H9 (cell line): ENCODE measurements at regions not wholly inside any gene's neighbourhood (a gene's known extent, or its start where the extent isn't known, plus 50 kb on each side); places are given as distances from the start of the nearest gene placed in this dataset.

Source experiments
- DNase-seq: peaks from one replicate; pipeline ENCODE4 v3.0.0-alpha.2; 2017
- H2AFZ ChIP-seq: one replicate; pipeline ENCODE4 v1.6.1; 2013; ENCODE audit warnings: mild to moderate bottlenecking, low read length, control low read depth, moderate library complexity
- H2AK5ac ChIP-seq: 2 replicates; pipeline ENCODE4 v1.6.1; 2013; ENCODE audit warnings: low read length, control low read depth, mixed read lengths; ENCODE audit not compliant: insufficient read length
- H2BK120ac ChIP-seq: one replicate; pipeline ENCODE4 v1.6.1; 2013; ENCODE audit warnings: low read depth, mild to moderate bottlenecking, low read length, control low read depth, inconsistent platforms; ENCODE audit not compliant: poor library complexity, severe bottlenecking
- H2BK12ac ChIP-seq: 2 replicates; pipeline ENCODE4 v1.6.1; 2013; ENCODE audit warnings: low read length, control low read depth, mixed read lengths, low read depth; ENCODE audit not compliant: insufficient read length
- H2BK15ac ChIP-seq: 2 replicates; pipeline ENCODE4 v1.6.1; 2013; ENCODE audit warnings: low read depth, low read length, control low read depth
- H2BK20ac ChIP-seq: one replicate; pipeline ENCODE4 v1.6.1; 2013; ENCODE audit warnings: low read depth, mild to moderate bottlenecking, low read length, control low read depth, inconsistent platforms; ENCODE audit not compliant: poor library complexity, severe bottlenecking
- H2BK5ac ChIP-seq: 2 replicates; pipeline ENCODE4 v1.6.1; 2013; ENCODE audit warnings: low read length, control low read depth, mixed read lengths; ENCODE audit not compliant: insufficient read length
- H3K14ac ChIP-seq: 2 replicates; pipeline ENCODE4 v1.6.1; 2013; ENCODE audit warnings: low read length, control low read depth; ENCODE audit not compliant: insufficient read depth
- H3K18ac ChIP-seq: 2 replicates; pipeline ENCODE4 v1.6.1; 2013; ENCODE audit warnings: low read depth, mild to moderate bottlenecking, mixed read lengths, low read length, control low read depth; ENCODE audit not compliant: insufficient read length
- H3K23ac ChIP-seq: 2 replicates; pipeline ENCODE4 v1.6.1; 2013; ENCODE audit warnings: low read length, control low read depth, mixed read lengths, low read depth; ENCODE audit not compliant: insufficient read length
- H3K23me2 ChIP-seq: 2 replicates; pipeline ENCODE4 v1.6.1; 2013; ENCODE audit warnings: low read depth, mild to moderate bottlenecking, mixed read lengths, low read length, control low read depth; ENCODE audit not compliant: insufficient read length, poor library complexity, severe bottlenecking
- H3K27ac ChIP-seq: 2 replicates; pipeline ENCODE4 v1.5.1; 2013; ENCODE audit warnings: low read length, control low read depth, mixed read lengths, low read depth; ENCODE audit not compliant: insufficient read length
- H3K27me3 ChIP-seq: 2 replicates; pipeline ENCODE4 v1.6.1; 2013; ENCODE audit warnings: low read length, control low read depth, inconsistent platforms; ENCODE audit not compliant: insufficient read depth
- H3K4ac ChIP-seq: 2 replicates; pipeline ENCODE4 v1.6.1; 2013; ENCODE audit warnings: low read depth, mild to moderate bottlenecking, control low read depth, inconsistent platforms, low read length, moderate library complexity
- H3K4me1 ChIP-seq: 2 replicates; pipeline ENCODE4 v1.6.1; 2013; ENCODE audit warnings: low read length, control low read depth, inconsistent platforms; ENCODE audit not compliant: insufficient read depth
- H3K4me2 ChIP-seq: 2 replicates; pipeline ENCODE4 v1.6.1; 2013; ENCODE audit warnings: low read length, control low read depth, mixed read lengths; ENCODE audit not compliant: insufficient read length, insufficient read depth
- H3K56ac ChIP-seq: 2 replicates; pipeline ENCODE4 v1.6.1; 2013; ENCODE audit warnings: low read depth, mild to moderate bottlenecking, mixed read lengths, low read length, control low read depth; ENCODE audit not compliant: insufficient read length
- H3K79me1 ChIP-seq: 2 replicates; pipeline ENCODE4 v1.6.1; 2013; ENCODE audit warnings: low read depth, mild to moderate bottlenecking, moderate library complexity, low read length, control low read depth, inconsistent platforms; ENCODE audit not compliant: insufficient read depth, poor library complexity, severe bottlenecking
- H3K79me2 ChIP-seq: 2 replicates; pipeline ENCODE4 v1.6.1; 2013; ENCODE audit warnings: low read length, control low read depth, inconsistent platforms; ENCODE audit not compliant: insufficient read depth
- H3K9ac ChIP-seq: 2 replicates; pipeline ENCODE4 v1.6.1; 2013; ENCODE audit warnings: low read length, control low read depth, mixed read lengths; ENCODE audit not compliant: insufficient read length; ENCODE audit errors: extremely low read depth
- H3K9me3 ChIP-seq: one replicate; pipeline ENCODE4 v1.6.1; 2013; ENCODE audit warnings: low read depth, low read length, inconsistent platforms; ENCODE audit not compliant: control insufficient read depth
- H3T11ph ChIP-seq: one replicate; pipeline ENCODE4 v1.6.1; 2013; ENCODE audit warnings: mild to moderate bottlenecking, low read length, control low read depth, inconsistent platforms
- H4K20me1 ChIP-seq: one replicate; pipeline ENCODE4 v1.6.1; 2013; ENCODE audit not compliant: control insufficient read depth, insufficient read length, insufficient read depth
- H4K5ac ChIP-seq: 2 replicates; pipeline ENCODE4 v1.6.1; 2013; ENCODE audit warnings: low read depth, mild to moderate bottlenecking, mixed read lengths, low read length, control low read depth; ENCODE audit not compliant: insufficient read length
- H4K8ac ChIP-seq: replicated peaks from 2 replicates; pipeline ENCODE4 v1.6.1; 2013; ENCODE audit warnings: low read length, control low read depth, mixed read lengths, low read depth; ENCODE audit not compliant: insufficient read length
- H4K91ac ChIP-seq: 2 replicates; pipeline ENCODE4 v1.6.1; 2013; ENCODE audit warnings: low read depth, mild to moderate bottlenecking, moderate library complexity, mixed read lengths, low read length, control low read depth; ENCODE audit not compliant: insufficient read length
- H3K27ac Mint-ChIP-seq, 3 experiments: 2 replicates in 2 of 3; 3 replicates in 1 of 3; pipeline ENCODE4 v1.8.0; 2020 to 2021; ENCODE audit warnings: mixed read lengths in 3 of 3, mild to moderate bottlenecking in 1 of 3, moderate library complexity in 1 of 3
- H3K27me3 Mint-ChIP-seq: 2 replicates; pipeline ENCODE4 v1.8.0; 2021; ENCODE audit warnings: low read depth, mild to moderate bottlenecking, moderate library complexity, mixed read lengths
- H3K36me3 Mint-ChIP-seq, 3 experiments: 2 replicates in 2 of 3; 3 replicates in 1 of 3; pipeline ENCODE4 v1.8.0; 2020 to 2021; ENCODE audit warnings: low read depth in 3 of 3, mixed read lengths in 3 of 3; ENCODE audit not compliant: insufficient read depth in 1 of 3
- H3K4me1 Mint-ChIP-seq, 2 experiments: 2 replicates each; pipeline ENCODE4 v1.8.0; 2020; ENCODE audit warnings: mixed read lengths in 2 of 2
- H3K4me3 Mint-ChIP-seq, 2 experiments: 2 replicates in 1 of 2; 3 replicates in 1 of 2; pipeline ENCODE4 v1.8.0; 2020 to 2021; ENCODE audit warnings: mild to moderate bottlenecking in 2 of 2, mixed read lengths in 2 of 2, moderate library complexity in 1 of 2
- H3K9me3 Mint-ChIP-seq, 2 experiments: 2 replicates in 1 of 2; 3 replicates in 1 of 2; pipeline ENCODE4 v1.8.0; 2020; ENCODE audit warnings: mild to moderate bottlenecking in 2 of 2, mixed read lengths in 2 of 2, moderate library complexity in 1 of 2
- TF ChIP-seq, protein P1 (sequence below): fragments of 200-600 bp; sonication (generic); conservative IDR thresholded peaks from 3 replicates; pipeline ENCODE4 v1.8.0; 2021; ENCODE audit warnings: antibody characterized with exemption, mild to moderate bottlenecking

DNA sequence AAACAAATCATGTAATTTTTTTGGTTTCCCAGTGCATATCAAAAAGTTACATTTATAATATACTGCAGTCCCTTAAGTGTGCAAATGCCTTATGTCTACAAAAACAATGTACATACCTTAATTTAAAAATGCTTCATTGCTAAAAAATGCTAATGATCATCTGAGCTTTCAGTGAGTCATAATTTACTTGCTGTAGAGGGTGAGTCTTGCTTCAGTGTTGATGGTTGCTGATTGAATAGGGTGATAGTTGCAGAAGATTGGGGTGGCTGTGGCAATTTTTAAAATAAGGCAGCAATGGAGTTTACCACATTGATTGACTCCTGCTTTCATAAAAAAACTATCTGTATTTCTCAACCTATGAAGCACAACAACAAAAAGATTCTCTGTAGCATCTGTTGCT is 613.9 kb downstream of the TBC1D4 start:
- no peak overlapping the region for H2BK120ac ChIP-seq
- H3K9me3 ChIP-seq, result no peaks in the 10 kb centered on the region
- H2AFZ ChIP-seq, result no peak overlapping the region
- H3K79me2 ChIP-seq, result no peaks in the 10 kb centered on the region
- no peak overlapping the region for H3T11ph ChIP-seq
- H3K4me2 ChIP-seq, result no peak overlapping the region
- H2BK20ac ChIP-seq, result no peak overlapping the region
- H4K5ac ChIP-seq, result no peak overlapping the region
- no peak overlapping the region for H3K56ac ChIP-seq
- Mint-ChIP-seq H3K4me1 (no peaks in the 10 kb centered on the region), H3K9me3 (peaks cover 10 to 13% of the 10 kb centered on the region in 2 experiments), H3K36me3 (peaks cover 0 to 14% (median 5%) of the 10 kb centered on the region in 3 experiments; a peak in 5 of 7 replicates), H3K4me3 (no peak overlapping the region), H3K27ac (no peak overlapping the region), H3K27me3 (no peaks in the 10 kb centered on the region; the same call in 1 of the 2 replicates)
- H2BK12ac ChIP-seq, result no peak overlapping the region
- H4K8ac ChIP-seq, result no peak overlapping the region
- H3K4ac ChIP-seq, result no peak overlapping the region
- no peak overlapping the region for H3K23ac ChIP-seq
- H3K27ac ChIP-seq, result no peak overlapping the region
- H3K4me1 ChIP-seq, result no peaks in the 10 kb centered on the region
- no peaks in the 10 kb centered on the region for H3K23me2 ChIP-seq
- no peak overlapping the region for H3K14ac ChIP-seq
- no peak overlapping the region for H3K18ac ChIP-seq
- no peak overlapping the region for H4K91ac ChIP-seq
- H4K20me1 ChIP-seq, result no peaks in the 10 kb centered on the region
- no peak for DNase-seq
- H3K9ac ChIP-seq, result no peak overlapping the region
- no peak overlapping the region for H2AK5ac ChIP-seq
- no peaks in the 10 kb centered on the region for H3K79me1 ChIP-seq
- H3K27me3 ChIP-seq, result no peaks in the 10 kb centered on the region
- H2BK15ac ChIP-seq, result no peak overlapping the region
- TF ChIP-seq, protein P1, sequence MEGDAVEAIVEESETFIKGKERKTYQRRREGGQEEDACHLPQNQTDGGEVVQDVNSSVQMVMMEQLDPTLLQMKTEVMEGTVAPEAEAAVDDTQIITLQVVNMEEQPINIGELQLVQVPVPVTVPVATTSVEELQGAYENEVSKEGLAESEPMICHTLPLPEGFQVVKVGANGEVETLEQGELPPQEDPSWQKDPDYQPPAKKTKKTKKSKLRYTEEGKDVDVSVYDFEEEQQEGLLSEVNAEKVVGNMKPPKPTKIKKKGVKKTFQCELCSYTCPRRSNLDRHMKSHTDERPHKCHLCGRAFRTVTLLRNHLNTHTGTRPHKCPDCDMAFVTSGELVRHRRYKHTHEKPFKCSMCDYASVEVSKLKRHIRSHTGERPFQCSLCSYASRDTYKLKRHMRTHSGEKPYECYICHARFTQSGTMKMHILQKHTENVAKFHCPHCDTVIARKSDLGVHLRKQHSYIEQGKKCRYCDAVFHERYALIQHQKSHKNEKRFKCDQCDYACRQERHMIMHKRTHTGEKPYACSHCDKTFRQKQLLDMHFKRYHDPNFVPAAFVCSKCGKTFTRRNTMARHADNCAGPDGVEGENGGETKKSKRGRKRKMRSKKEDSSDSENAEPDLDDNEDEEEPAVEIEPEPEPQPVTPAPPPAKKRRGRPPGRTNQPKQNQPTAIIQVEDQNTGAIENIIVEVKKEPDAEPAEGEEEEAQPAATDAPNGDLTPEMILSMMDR, result no peak
- H2BK5ac ChIP-seq, result no peak overlapping the region
